Keratinocyte (primary cell): ENCODE measurements at regions not wholly inside any gene's neighbourhood (a gene's known extent, or its start where the extent isn't known, plus 50 kb on each side); places are given as distances from the start of the nearest gene placed in this dataset.

Experiments
- DNase-seq: peaks from one replicate; pipeline ENCODE4 v3.0.0-alpha.2; 2011; ENCODE audit warnings: low read depth, missing footprints, low spot score
- FAIRE-seq: peaks from 2 replicates; lab custom pipeline; 2011; peaks lifted over from hg19 to GRCh38; lab: Jason Lieb, UNC
- H2AFZ ChIP-seq: 2 replicates; pipeline ENCODE4 v1.6.0; 2012; ENCODE audit warnings: low read length, control low read depth, inconsistent platforms; ENCODE audit not compliant: control insufficient read depth
- H3K27ac ChIP-seq: 2 replicates; pipeline ENCODE4 v1.5.1; 2011; ENCODE audit warnings: low read length; ENCODE audit not compliant: control insufficient read depth, insufficient read depth
- H3K27me3 ChIP-seq: 3 replicates; pipeline ENCODE4 v1.6.0; 2011; ENCODE audit warnings: low read length; ENCODE audit not compliant: control insufficient read depth, insufficient read depth; ENCODE audit errors: extremely low read depth
- H3K36me3 ChIP-seq, 2 experiments: 2 replicates in 1 of 2; 3 replicates in 1 of 2; pipeline ENCODE4 v1.5.1; 2011; ENCODE audit warnings: low read length in 2 of 2, mild to moderate bottlenecking in 1 of 2; ENCODE audit not compliant: control insufficient read depth in 2 of 2, insufficient read depth in 2 of 2; ENCODE audit errors: extremely low read depth in 1 of 2
- H3K4me1 ChIP-seq: 3 replicates; pipeline ENCODE4 v1.5.1; 2011; ENCODE audit warnings: low read length; ENCODE audit not compliant: control insufficient read depth, insufficient read depth; ENCODE audit errors: extremely low read depth
- H3K4me2 ChIP-seq: 3 replicates; pipeline ENCODE4 v1.6.0; 2011; ENCODE audit warnings: low read depth, low read length; ENCODE audit not compliant: control insufficient read depth, insufficient read depth; ENCODE audit errors: extremely low read depth
- H3K4me3 ChIP-seq, 3 experiments: fragments of 200-600 bp in 1 of 3; sonication (generic) in 1 of 3; 2 replicates in 2 of 3; 3 replicates in 1 of 3; pipeline ENCODE4 v1.5.1; 2011 to 2016; ENCODE audit warnings: low read length in 3 of 3, mild to moderate bottlenecking in 3 of 3, control low read depth in 2 of 3, inconsistent platforms in 1 of 3, low read depth in 1 of 3, mixed read lengths in 1 of 3, mixed run types in 1 of 3, moderate library complexity in 1 of 3; ENCODE audit not compliant: control insufficient read depth in 2 of 3, insufficient read depth in 2 of 3; ENCODE audit errors: extremely low read depth in 1 of 3
- H3K79me2 ChIP-seq: 2 replicates; pipeline ENCODE4 v1.6.0; 2012; ENCODE audit warnings: low read length; ENCODE audit not compliant: control insufficient read depth, insufficient read depth
- H3K9ac ChIP-seq: 3 replicates; pipeline ENCODE4 v1.6.0; 2011; ENCODE audit warnings: low read length; ENCODE audit not compliant: control insufficient read depth, insufficient read depth; ENCODE audit errors: extremely low read depth
- H3K9me1 ChIP-seq: 3 replicates; pipeline ENCODE4 v1.6.0; 2011; ENCODE audit warnings: low read length; ENCODE audit not compliant: control insufficient read depth, insufficient read depth; ENCODE audit errors: extremely low read depth
- H3K9me3 ChIP-seq: 2 replicates; pipeline ENCODE4 v1.5.1; 2012; ENCODE audit warnings: low read depth, low read length; ENCODE audit not compliant: control insufficient read depth
- H4K20me1 ChIP-seq: 3 replicates; pipeline ENCODE4 v1.6.0; 2011; ENCODE audit warnings: low read length; ENCODE audit not compliant: control insufficient read depth, insufficient read depth; ENCODE audit errors: extremely low read depth
- CTCF ChIP-seq, 3 experiments: IDR thresholded peaks in 1 of 3; conservative IDR thresholded peaks in 1 of 3; optimal IDR thresholded peaks in 1 of 3; 2 replicates in 2 of 3; 3 replicates in 1 of 3; pipeline versions ENCODE3 to v1.5.1; 2011; ENCODE audit warnings: low read length in 3 of 3, mild to moderate bottlenecking in 3 of 3, moderate library complexity in 2 of 3, control low read depth in 1 of 3, inconsistent platforms in 1 of 3; ENCODE audit not compliant: insufficient read depth in 2 of 3; ENCODE audit errors: extremely low read depth in 1 of 3
- EZH2 ChIP-seq: IDR thresholded peaks from one replicate; pipeline ENCODE4 v1.6.1; 2012; ENCODE audit warnings: inconsistent platforms, mild to moderate bottlenecking, low read length, moderate library complexity
- dilution Hi-C: fragments of 300-500 bp; cut with MboI; formaldehyde crosslinking; loops from one replicate; pipeline ENCODE4 v1.7.0; 2020; ENCODE audit warnings: low sequenced_read_pairs; ENCODE audit not compliant: extremely low pct_ligation_motif_present

GRCh38 chr9:121574774-121575519 lies 75.3 kb upstream of the GGTA1 start:
- dilution Hi-C loops, result no loop called here
- no peak overlapping the region for H3K4me3 ChIP-seq
- H2AFZ ChIP-seq, result no peak overlapping the region
- no peak for DNase-seq
- H3K4me1 ChIP-seq, result no peaks in the 10 kb centered on the region
- peaks cover 4% of the 10 kb centered on the region for H3K27me3 ChIP-seq
- no peak for FAIRE-seq
- H3K27ac ChIP-seq, result no peak overlapping the region
- no peaks in the 10 kb centered on the region for H4K20me1 ChIP-seq
- H3K9ac ChIP-seq, result no peak overlapping the region
- H3K79me2 ChIP-seq, result no peaks in the 10 kb centered on the region
- H3K9me1 ChIP-seq, result no peaks in the 10 kb centered on the region
- H3K4me2 ChIP-seq, result no peak overlapping the region
- H3K9me3 ChIP-seq, result no peaks in the 10 kb centered on the region
- no peaks in the 10 kb centered on the region for H3K36me3 ChIP-seq
- TF ChIP-seq EZH2 (no peak), CTCF (optimal IDR thresholded peaks at IDR 0.05 in 1 of 3, IDR thresholded peaks at IDR 0.05 in 1 of 3, conservative IDR thresholded peaks at IDR 0.05 in 1 of 3; ENCODE audit: extremely low read depth in 1 of 3, insufficient read depth in 2 of 3, low read length in 3 of 3) (no peak)

GRCh38 chr9:121576281-121577075 lies 75.0 kb upstream of the DAB2IP start:
- Histone ChIP-seq H3K9me3 (no peaks in the 10 kb centered on the region), H3K36me3 (no peaks in the 10 kb centered on the region), H3K79me2 (no peaks in the 10 kb centered on the region), H3K27me3 (peaks cover 8% of the 10 kb centered on the region), H3K9ac (no peak overlapping the region), H4K20me1 (no peaks in the 10 kb centered on the region), H3K4me1 (no peaks in the 10 kb centered on the region), H3K9me1 (no peaks in the 10 kb centered on the region), H3K4me3 (no peak overlapping the region), H3K4me2 (no peak overlapping the region), H3K27ac (no peak overlapping the region), H2AFZ (no peak overlapping the region)
- dilution Hi-C loops, result no loop called here
- DNase-seq, result no peak
- TF ChIP-seq CTCF (optimal IDR thresholded peaks at IDR 0.05 in 1 of 3, IDR thresholded peaks at IDR 0.05 in 1 of 3, conservative IDR thresholded peaks at IDR 0.05 in 1 of 3; ENCODE audit: extremely low read depth in 1 of 3, insufficient read depth in 2 of 3, low read length in 3 of 3) (no peak), EZH2 (no peak)
- no peak for FAIRE-seq
